Activated naive CD4-positive, alpha-beta T cell treated with anti-CD3 and anti-CD28 coated beads for 36 hours (primary cell): ENCODE measurements at regions not wholly inside any gene's neighbourhood (a gene's known extent, or its start where the extent isn't known, plus 50 kb on each side); places are given as distances from the start of the nearest gene placed in this dataset.

Experiments
- CTCF ChIA-PET: fragments of 350-600 bp; sonication (Branson Sonifier 250); formaldehyde crosslinking; loops from one replicate; lab custom pipeline; 2021; ENCODE audit warnings: antibody characterized with exemption; lab: Charles Lee
- DNase-seq: peaks from one replicate; pipeline ENCODE4 v3.0.0-alpha.2; 2020
- H3K27ac Mint-ChIP-seq: one replicate; pipeline ENCODE4 v1.8.0; 2021; ENCODE audit warnings: mild to moderate bottlenecking, mixed read lengths
- H3K27me3 Mint-ChIP-seq: one replicate; pipeline ENCODE4 v1.8.0; 2021; ENCODE audit warnings: low read depth, mixed read lengths
- H3K36me3 Mint-ChIP-seq: one replicate; pipeline ENCODE4 v1.8.0; 2021; ENCODE audit warnings: low read depth, mixed read lengths
- H3K4me1 Mint-ChIP-seq: one replicate; pipeline ENCODE4 v1.8.0; 2021; ENCODE audit warnings: low read depth, mixed read lengths
- H3K4me3 Mint-ChIP-seq: one replicate; pipeline ENCODE4 v1.8.0; 2021; ENCODE audit warnings: mild to moderate bottlenecking, moderate library complexity, mixed read lengths
- H3K9me3 Mint-ChIP-seq: one replicate; pipeline ENCODE4 v1.8.0; 2021; ENCODE audit warnings: mixed read lengths
- intact Hi-C: fragments of 100-400 bp; cut with micrococcal nuclease; formaldehyde crosslinking; loops from one replicate; pipeline ENCODE4 v1.15.1; 2023

DNA sequence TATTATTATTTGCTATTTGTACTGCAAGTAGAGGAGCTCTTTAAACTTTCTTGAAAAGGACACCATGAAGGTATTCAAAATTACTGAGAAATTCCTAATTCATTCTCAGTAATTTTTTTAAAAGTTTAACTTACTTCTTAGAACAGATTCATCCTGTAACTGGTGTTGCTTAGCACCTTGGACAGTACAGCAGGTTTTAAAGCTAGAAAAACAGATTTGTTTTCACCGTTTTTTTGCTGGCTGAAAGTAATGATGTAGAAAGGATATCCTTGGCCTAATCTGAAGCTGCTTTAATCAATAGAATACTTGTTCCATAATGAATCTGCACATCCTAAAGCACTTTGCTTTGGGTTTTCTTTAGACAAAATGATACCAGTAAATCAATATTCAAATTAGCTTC is 142.5 kb upstream of the TRAM1L1 start:
- H3K27me3 Mint-ChIP-seq, result no peaks in the 10 kb centered on the region
- no peaks in the 10 kb centered on the region for H3K9me3 Mint-ChIP-seq
- H3K27ac Mint-ChIP-seq, result no peak overlapping the region
- intact Hi-C loops, result no loop called here
- CTCF ChIA-PET, result no interaction called here
- no peak for DNase-seq
- no peaks in the 10 kb centered on the region for H3K4me1 Mint-ChIP-seq
- H3K4me3 Mint-ChIP-seq, result no peak overlapping the region
- no peaks in the 10 kb centered on the region for H3K36me3 Mint-ChIP-seq

DNA sequence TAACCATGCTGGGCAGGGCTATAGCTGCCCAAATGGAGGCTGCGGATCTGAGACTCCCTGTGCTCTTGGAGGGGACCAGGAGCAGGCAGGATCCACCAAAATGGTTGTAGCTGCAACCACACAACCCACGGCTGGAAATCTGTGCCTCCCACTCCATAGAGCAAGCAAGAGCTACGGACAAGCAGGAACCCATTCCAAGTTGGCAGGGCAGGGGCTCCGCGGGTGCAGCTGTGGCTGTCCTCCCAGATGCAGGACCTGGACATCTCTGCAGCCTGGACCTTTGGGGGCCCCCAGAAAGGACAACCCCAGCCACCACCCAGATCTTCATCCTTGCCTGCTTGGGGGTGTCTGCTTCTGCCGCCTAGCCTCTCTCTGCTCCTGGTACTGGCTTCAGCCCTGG is 154.1 kb upstream of the TRAM1L1 start:
- CTCF ChIA-PET, result no interaction called here
- Mint-ChIP-seq H3K27ac (no peak overlapping the region), H3K36me3 (no peaks in the 10 kb centered on the region), H3K4me1 (no peaks in the 10 kb centered on the region), H3K27me3 (no peaks in the 10 kb centered on the region), H3K9me3 (no peaks in the 10 kb centered on the region), H3K4me3 (no peak overlapping the region)
- no peak for DNase-seq
- intact Hi-C loops, result no loop called here

DNA sequence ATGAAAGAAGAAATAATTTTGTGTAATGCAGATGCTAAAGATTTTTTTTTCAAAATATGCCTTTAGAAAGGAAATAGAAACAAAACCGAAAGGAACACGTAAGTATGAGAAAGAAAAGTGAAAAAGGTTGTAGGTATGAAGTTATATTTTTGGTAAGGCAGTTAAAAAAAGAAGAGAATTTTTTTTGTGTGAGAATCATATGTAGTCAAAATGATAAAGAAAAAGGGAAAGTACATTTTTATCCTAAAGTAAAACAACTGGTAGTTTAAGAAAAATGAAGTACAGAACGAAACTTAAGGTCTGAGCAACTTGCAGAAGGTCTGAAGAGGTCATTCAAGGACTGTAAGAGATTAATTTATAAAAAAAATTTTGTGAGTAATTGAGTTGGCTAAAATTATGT is 164.0 kb upstream of the TRAM1L1 start:
- CTCF ChIA-PET, result no interaction called here
- H3K27me3 Mint-ChIP-seq, result no peaks in the 10 kb centered on the region
- DNase-seq, result no peak
- no peak overlapping the region for H3K4me3 Mint-ChIP-seq
- H3K4me1 Mint-ChIP-seq, result no peaks in the 10 kb centered on the region
- H3K36me3 Mint-ChIP-seq, result no peaks in the 10 kb centered on the region
- intact Hi-C loops, result no loop called here
- H3K9me3 Mint-ChIP-seq, result peaks cover 14% of the 10 kb centered on the region
- no peak overlapping the region for H3K27ac Mint-ChIP-seq

DNA sequence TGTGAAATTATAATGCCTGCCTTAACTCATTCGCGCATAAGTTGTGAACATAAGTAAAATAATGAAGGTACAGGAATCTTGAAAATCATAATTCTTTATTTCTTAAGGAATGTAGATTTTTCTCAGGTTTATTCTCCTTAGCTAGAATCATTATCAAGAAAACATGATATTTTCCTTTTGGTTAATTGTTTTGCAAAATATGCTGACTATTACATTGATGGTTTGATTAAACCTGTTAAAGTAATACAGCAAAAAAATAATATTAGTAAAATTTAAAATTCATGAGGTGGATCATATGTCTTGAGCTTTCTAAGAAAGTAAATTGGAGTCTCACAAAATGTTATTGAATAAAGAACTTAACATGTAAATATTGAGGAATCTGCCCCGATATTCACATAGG is 178.7 kb upstream of the TRAM1L1 start:
- H3K4me1 Mint-ChIP-seq, result no peaks in the 10 kb centered on the region
- CTCF ChIA-PET, result no interaction called here
- H3K27ac Mint-ChIP-seq, result no peak overlapping the region
- H3K36me3 Mint-ChIP-seq, result no peaks in the 10 kb centered on the region
- no peak overlapping the region for H3K4me3 Mint-ChIP-seq
- intact Hi-C loops, result no loop called here
- DNase-seq, result no peak
- H3K27me3 Mint-ChIP-seq, result no peaks in the 10 kb centered on the region
- H3K9me3 Mint-ChIP-seq, result no peaks in the 10 kb centered on the region

DNA sequence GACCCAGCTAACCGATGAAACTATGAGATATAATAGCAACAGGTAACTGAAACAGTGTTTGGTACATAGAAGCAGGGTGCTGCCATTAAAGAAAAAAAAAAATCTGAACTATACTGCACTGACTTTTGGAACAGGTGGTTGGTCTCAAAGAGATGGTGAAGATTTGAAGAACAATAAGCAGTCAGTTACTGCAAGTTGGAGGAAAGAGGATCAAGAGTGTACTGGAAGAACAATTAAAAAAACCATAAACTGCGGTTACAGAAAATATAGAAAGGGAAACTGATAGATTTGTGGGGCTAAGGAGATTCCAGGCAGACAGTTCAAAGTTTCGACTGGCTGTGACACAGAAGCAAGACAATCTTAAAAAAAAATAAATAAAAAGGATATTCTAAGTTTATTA is 181.9 kb upstream of the TRAM1L1 start:
- H3K27me3 Mint-ChIP-seq, result no peaks in the 10 kb centered on the region
- no peak overlapping the region for H3K4me3 Mint-ChIP-seq
- H3K9me3 Mint-ChIP-seq, result no peaks in the 10 kb centered on the region
- intact Hi-C loops, result no loop called here
- H3K27ac Mint-ChIP-seq, result no peak overlapping the region
- H3K4me1 Mint-ChIP-seq, result no peaks in the 10 kb centered on the region
- H3K36me3 Mint-ChIP-seq, result no peaks in the 10 kb centered on the region
- CTCF ChIA-PET, result no interaction called here
- no peak for DNase-seq

DNA sequence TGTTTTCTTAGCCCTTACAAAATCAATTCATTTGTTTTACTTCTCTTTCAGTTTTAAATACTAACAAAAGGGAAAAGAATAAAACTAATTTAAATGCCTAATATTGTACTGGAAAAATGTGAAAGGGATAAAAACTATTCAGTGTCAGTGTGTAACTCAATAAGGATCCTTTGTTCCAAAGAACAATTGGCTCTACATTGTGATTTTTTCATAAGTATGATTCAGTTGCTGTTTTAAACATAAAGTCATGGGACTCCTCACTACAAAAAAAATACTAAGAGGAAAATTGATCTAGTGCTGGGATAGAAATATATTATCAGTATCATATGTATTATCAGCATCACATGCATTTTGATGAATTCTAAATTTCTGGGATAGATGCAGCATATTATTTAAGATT is 199.4 kb upstream of the TRAM1L1 start:
- Mint-ChIP-seq H3K4me3 (no peak overlapping the region), H3K27ac (no peak overlapping the region), H3K36me3 (no peaks in the 10 kb centered on the region), H3K4me1 (no peaks in the 10 kb centered on the region), H3K27me3 (no peaks in the 10 kb centered on the region), H3K9me3 (peaks cover 1% of the 10 kb centered on the region)
- CTCF ChIA-PET, result no interaction called here
- DNase-seq, result no peak
- intact Hi-C loops, result no loop called here

DNA sequence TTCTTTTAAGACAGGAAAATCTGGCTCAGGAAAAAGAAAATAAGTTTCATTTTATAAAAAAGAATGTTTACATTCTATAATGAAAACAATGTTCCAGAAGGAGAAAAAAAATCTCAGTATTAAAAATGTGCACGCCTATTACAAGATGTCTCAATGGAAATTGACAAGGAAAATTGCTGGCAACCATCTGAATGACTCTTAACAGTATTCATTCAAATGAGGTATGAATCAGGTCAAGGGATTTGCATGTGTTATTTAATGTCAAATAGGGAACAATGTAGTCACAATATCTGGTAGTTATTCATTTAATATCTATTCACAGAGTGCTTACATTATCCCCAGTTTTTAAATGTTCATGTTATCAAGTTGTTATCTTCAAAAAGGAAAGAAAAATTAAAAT is 208.4 kb upstream of the TRAM1L1 start:
- CTCF ChIA-PET, result no interaction called here
- intact Hi-C loops, result no loop called here
- no peak for DNase-seq
- H3K36me3 Mint-ChIP-seq, result no peaks in the 10 kb centered on the region
- H3K4me1 Mint-ChIP-seq, result no peaks in the 10 kb centered on the region
- H3K27ac Mint-ChIP-seq, result no peak overlapping the region
- no peak overlapping the region for H3K4me3 Mint-ChIP-seq
- H3K9me3 Mint-ChIP-seq, result peaks cover 6% of the 10 kb centered on the region
- H3K27me3 Mint-ChIP-seq, result no peaks in the 10 kb centered on the region

DNA sequence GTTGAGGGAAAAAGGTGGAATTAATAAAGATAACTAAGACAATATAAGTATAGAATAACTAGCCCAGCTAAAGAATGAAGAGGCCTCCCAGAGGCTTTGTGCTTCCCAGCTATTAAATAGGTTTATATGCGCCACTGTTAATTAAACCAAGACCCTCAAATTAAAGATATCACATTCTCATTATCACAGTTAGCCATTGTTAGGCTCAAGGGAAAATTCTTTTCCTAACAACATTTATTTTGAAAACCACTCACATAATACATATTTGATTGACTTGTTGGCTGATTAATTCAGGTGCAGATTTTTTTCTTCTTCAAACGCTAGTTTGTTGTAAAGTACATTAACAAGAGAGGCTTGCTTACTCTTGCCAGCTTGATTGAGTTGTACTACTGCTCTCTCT is 216.8 kb upstream of the TRAM1L1 start:
- intact Hi-C loops, result no loop called here
- CTCF ChIA-PET, result no interaction called here
- peaks cover 2% of the 10 kb centered on the region for H3K9me3 Mint-ChIP-seq
- no peaks in the 10 kb centered on the region for H3K36me3 Mint-ChIP-seq
- no peaks in the 10 kb centered on the region for H3K4me1 Mint-ChIP-seq
- H3K4me3 Mint-ChIP-seq, result no peak overlapping the region
- H3K27me3 Mint-ChIP-seq, result no peaks in the 10 kb centered on the region
- H3K27ac Mint-ChIP-seq, result no peak overlapping the region
- no peak for DNase-seq

DNA sequence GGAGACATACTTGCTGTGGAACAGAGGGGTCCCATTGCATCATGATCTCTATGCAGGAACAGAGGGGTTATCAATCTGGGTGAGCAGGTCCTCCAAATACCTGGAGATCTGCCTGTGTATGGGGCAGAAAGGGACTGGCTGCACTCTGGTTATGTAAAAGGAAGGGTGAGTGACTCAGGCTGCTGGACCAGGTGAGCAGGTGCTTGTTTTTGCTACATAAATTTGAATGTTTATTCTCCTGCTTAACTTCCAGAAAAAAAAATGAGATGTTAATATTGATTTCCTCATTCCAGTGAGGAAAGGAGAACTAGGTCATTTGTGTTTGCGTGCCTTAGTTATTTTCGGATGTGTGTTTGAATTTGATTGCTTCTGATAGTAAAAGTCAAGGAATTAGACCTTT is 225.8 kb upstream of the TRAM1L1 start:
- Mint-ChIP-seq H3K9me3 (peaks cover 18% of the 10 kb centered on the region), H3K36me3 (no peaks in the 10 kb centered on the region), H3K27ac (no peak overlapping the region), H3K4me3 (no peak overlapping the region), H3K4me1 (no peaks in the 10 kb centered on the region), H3K27me3 (no peaks in the 10 kb centered on the region)
- no peak for DNase-seq
- intact Hi-C loops, result no loop called here
- CTCF ChIA-PET, result no interaction called here

DNA sequence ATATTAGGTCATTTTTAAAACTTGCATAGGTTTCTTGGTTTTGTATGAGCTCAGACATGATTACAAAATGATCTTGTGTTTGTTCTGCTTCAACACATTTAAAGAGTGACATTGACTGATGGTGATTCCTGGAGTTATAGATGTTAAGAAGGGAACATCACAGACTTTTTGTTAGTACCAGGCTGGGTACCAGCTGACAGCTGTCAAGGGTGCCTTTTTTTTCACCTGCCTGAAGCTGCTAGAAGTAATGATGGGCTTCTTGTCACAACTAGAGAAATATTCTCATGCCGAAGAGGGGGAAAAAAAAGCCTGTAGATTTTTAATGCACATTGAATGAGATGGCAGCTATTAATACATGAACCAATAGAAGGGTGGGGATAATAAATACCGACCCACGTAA is 226.6 kb upstream of the TRAM1L1 start:
- intact Hi-C loops, result no loop called here
- no peak for DNase-seq
- Mint-ChIP-seq H3K27me3 (no peaks in the 10 kb centered on the region), H3K9me3 (peaks cover 18% of the 10 kb centered on the region), H3K36me3 (no peaks in the 10 kb centered on the region), H3K4me3 (no peak overlapping the region), H3K4me1 (no peaks in the 10 kb centered on the region), H3K27ac (no peak overlapping the region)
- CTCF ChIA-PET, result no interaction called here

DNA sequence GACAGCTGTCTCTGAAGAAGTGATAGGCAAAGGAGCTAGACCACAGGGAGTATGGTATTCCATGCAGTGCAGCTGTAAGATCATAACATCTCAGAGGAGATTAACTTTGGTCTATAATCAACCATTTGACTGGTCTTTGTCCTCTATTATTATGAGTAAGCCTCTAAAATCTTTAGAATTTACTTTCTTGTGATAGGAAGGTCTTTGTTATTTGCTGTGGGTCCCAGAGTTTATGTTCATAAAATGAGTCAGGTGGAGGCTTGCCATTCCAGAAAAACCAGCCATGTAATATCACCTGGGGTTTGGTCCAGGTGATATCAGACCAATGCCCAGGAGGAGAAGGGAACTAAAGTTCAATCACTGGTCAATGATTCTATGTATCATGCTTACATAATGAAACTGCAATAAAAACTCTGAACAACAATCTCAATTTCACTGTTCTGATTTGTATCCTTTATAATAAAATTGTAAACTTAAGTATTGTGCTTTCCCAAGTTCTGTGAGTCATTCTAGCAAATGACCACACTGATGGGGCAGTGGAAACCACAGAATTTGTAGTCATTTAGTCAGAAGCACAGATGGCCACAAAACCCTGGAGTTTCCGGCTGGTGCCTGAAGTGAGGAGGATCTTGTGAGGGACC is 239.6 kb upstream of the TRAM1L1 start:
- no peaks in the 10 kb centered on the region for H3K36me3 Mint-ChIP-seq
- CTCF ChIA-PET, result no interaction called here
- no peaks in the 10 kb centered on the region for H3K27me3 Mint-ChIP-seq
- intact Hi-C loops, result no loop called here
- H3K4me1 Mint-ChIP-seq, result no peaks in the 10 kb centered on the region
- no peak for DNase-seq
- H3K9me3 Mint-ChIP-seq, result peaks cover 4% of the 10 kb centered on the region
- H3K27ac Mint-ChIP-seq, result no peak overlapping the region
- no peak overlapping the region for H3K4me3 Mint-ChIP-seq

DNA sequence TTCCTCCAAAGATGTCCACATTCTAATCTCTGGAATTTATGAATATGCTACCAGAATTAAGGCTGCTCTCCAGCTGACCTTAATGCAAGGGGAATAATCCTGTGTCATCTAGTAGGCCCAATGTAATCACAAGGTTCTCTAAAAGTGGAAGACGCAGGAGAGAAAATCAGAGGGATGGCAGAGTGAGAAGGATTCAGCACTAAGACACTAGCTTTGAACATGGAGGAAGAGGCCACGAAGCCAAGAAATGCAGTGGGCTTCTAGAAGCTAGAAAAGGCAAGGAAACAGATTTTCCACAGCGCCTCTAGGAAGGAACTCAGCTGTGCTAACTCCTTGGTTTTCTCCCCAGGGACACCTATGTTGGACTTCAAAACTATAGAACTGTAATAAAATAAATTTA is 240.7 kb upstream of the TRAM1L1 start:
- no peaks in the 10 kb centered on the region for H3K36me3 Mint-ChIP-seq
- CTCF ChIA-PET, result no interaction called here
- no peaks in the 10 kb centered on the region for H3K4me1 Mint-ChIP-seq
- no peaks in the 10 kb centered on the region for H3K27me3 Mint-ChIP-seq
- peaks cover 4% of the 10 kb centered on the region for H3K9me3 Mint-ChIP-seq
- H3K27ac Mint-ChIP-seq, result no peak overlapping the region
- no peak overlapping the region for H3K4me3 Mint-ChIP-seq
- intact Hi-C loops, result no loop called here
- DNase-seq, result no peak

DNA sequence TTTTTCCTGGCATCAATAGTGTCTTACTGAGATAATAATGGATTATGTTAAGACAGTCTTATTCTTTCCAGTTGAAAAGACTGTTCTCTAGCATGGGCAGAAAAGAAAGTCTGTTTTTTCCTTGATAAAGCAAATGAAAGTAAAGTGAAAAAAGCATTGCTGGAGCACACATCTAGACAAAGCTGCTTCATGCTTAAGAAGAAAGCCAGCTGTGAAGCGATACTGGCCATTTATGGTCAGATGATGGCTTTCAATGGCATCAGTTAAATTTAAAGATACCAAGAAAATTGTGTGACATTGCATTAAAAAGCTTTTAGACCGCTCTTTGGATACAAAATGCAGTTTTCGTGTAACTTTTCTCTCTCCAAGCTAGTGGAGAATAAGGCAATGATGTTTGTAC is 242.1 kb upstream of the TRAM1L1 start:
- Mint-ChIP-seq H3K4me1 (no peaks in the 10 kb centered on the region), H3K4me3 (no peak overlapping the region), H3K27ac (no peak overlapping the region), H3K27me3 (no peaks in the 10 kb centered on the region), H3K9me3 (peaks cover 4% of the 10 kb centered on the region), H3K36me3 (no peaks in the 10 kb centered on the region)
- CTCF ChIA-PET, result no interaction called here
- intact Hi-C loops, result no loop called here
- no peak for DNase-seq

DNA sequence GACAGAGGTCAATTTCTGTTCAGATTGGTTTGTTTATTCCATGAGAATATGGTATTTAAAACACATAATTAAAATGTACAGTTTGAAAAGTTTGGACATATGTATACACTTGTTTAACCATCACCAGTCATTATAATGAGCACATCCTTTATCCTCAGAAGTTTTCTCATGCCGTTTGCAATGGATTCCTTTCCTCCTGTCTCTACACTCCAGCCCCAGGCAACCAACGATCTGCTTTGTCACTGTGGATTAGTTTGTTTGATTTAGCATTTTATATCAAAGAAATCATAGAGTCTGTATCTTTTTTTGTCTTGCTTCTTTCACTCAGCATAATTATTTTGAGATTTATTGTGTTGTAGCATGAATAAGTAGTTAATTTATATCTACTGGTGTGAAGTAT is 243.0 kb upstream of the TRAM1L1 start:
- no peaks in the 10 kb centered on the region for H3K4me1 Mint-ChIP-seq
- no peak for DNase-seq
- H3K27ac Mint-ChIP-seq, result no peak overlapping the region
- intact Hi-C loops, result no loop called here
- CTCF ChIA-PET, result no interaction called here
- H3K4me3 Mint-ChIP-seq, result no peak overlapping the region
- no peaks in the 10 kb centered on the region for H3K27me3 Mint-ChIP-seq
- peaks cover 4% of the 10 kb centered on the region for H3K9me3 Mint-ChIP-seq
- no peaks in the 10 kb centered on the region for H3K36me3 Mint-ChIP-seq
